ENCODE measurements at regions not wholly inside any gene's neighbourhood (a gene's known extent, or its start where the extent isn't known, plus 50 kb on each side); places are given as distances from the start of the nearest gene placed in this dataset.

GRCh38 chr10:107831772-107832171, 667.3 kb upstream of the SORCS1 start:
- no peak for DNase-seq

GRCh38 chr10:107829161-107829560, 664.7 kb upstream of the SORCS1 start:
- no peak for DNase-seq

GRCh38 chr10:107826171-107826570, 661.7 kb upstream of the SORCS1 start:
- no peak for DNase-seq

GRCh38 chr10:107814865-107815487, 650.5 kb upstream of the SORCS1 start:
- DNase-seq: peak; percentile 21

GRCh38 chr10:107813451-107814162, 649.1 kb upstream of the SORCS1 start:
- no peak for DNase-seq

- DNase-seq: no peak
These were observed 645.4 kb upstream of the SORCS1 start for GRCh38 chr10:107809889-107810288.

- DNase-seq: no peak
These were observed 643.3 kb upstream of the SORCS1 start for GRCh38 chr10:107807836-107808235.

GRCh38 chr10:107806026-107806425, 641.5 kb upstream of the SORCS1 start:
- no peak for DNase-seq

GRCh38 chr10:107803546-107803945, 639.0 kb upstream of the SORCS1 start:
- DNase-seq: no peak

GRCh38 chr10:107800061-107800460, 635.6 kb upstream of the SORCS1 start:
- no peak for DNase-seq

GRCh38 chr10:107790271-107790670, 625.8 kb upstream of the SORCS1 start:
- no peak for DNase-seq

GRCh38 chr10:107771066-107771465, 606.6 kb upstream of the SORCS1 start:
- no peak for DNase-seq

GRCh38 chr10:107767185-107767584, 602.7 kb upstream of the SORCS1 start:
- no peak for DNase-seq

GRCh38 chr10:107754814-107755213, 590.3 kb upstream of the SORCS1 start:
- DNase-seq: no peak

GRCh38 chr10:107749235-107749634, 584.7 kb upstream of the SORCS1 start:
- DNase-seq: no peak

GRCh38 chr10:107747851-107748250, 583.3 kb upstream of the SORCS1 start:
- no peak for DNase-seq

GRCh38 chr10:107741971-107742370, 577.5 kb upstream of the SORCS1 start:
- no peak for DNase-seq

GRCh38 chr10:107740962-107741690, 576.6 kb upstream of the SORCS1 start:
- DNase-seq: no peak

GRCh38 chr10:107739951-107740350, 575.4 kb upstream of the SORCS1 start:
- no peak for DNase-seq

GRCh38 chr10:107733328-107734130, 569.0 kb upstream of the SORCS1 start:
- no peak for DNase-seq

- no peak for DNase-seq
These were observed 567.5 kb upstream of the SORCS1 start for GRCh38 chr10:107732045-107732444.

- no peak for DNase-seq
These were observed 564.3 kb upstream of the SORCS1 start for GRCh38 chr10:107728807-107729206.

Data from muscle of arm (tissue), 1 donor.